HG02798 (cell line): ENCODE measurements at regions not wholly inside any gene's neighbourhood (a gene's known extent, or its start where the extent isn't known, plus 50 kb on each side); places are given as distances from the start of the nearest gene placed in this dataset.

ENCODE experiments used
- ATAC-seq: cut with Tn5 transposase; IDR thresholded peaks from one replicate; pipeline ENCODE4 v1.9.1; 2021; ENCODE audit warnings: mild to moderate bottlenecking; ENCODE audit not compliant: unreplicated experiment, poor library complexity

DNA sequence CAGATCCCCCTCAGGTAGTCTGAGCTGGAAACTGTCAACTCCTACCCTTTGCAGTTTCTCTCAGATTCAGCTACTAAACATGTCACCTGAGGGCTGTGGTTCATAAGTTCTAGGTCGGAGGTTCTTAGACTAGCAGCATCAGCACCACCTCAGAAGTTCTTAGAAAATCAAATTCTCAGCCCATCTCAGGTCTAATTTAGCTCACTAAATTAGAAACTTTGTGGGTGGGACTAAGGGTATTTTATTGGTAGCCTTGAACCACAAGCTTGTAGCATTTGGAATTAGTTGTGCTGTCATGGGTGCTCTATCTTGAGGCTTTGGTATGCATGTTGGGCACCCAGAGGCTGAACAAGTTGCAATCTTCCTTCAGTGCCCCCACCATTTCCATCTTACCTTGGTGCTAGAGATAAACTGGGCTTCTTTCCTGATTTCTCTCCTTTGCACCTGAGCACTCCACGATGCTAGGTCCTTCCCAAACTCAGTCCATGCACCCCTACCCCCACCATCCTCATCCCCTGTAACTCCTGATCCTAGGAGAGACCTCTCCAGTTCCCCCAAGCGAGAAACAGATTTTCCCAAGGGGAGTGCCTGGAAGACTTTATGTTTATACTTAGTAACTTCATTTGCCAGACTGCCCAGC, 54.2 kb downstream of the S1PR1 start:
- no peak for ATAC-seq

GRCh38 chr1:101291562-101292380, 55.0 kb downstream of the S1PR1 start:
- ATAC-seq, result peak; percentile 26

DNA sequence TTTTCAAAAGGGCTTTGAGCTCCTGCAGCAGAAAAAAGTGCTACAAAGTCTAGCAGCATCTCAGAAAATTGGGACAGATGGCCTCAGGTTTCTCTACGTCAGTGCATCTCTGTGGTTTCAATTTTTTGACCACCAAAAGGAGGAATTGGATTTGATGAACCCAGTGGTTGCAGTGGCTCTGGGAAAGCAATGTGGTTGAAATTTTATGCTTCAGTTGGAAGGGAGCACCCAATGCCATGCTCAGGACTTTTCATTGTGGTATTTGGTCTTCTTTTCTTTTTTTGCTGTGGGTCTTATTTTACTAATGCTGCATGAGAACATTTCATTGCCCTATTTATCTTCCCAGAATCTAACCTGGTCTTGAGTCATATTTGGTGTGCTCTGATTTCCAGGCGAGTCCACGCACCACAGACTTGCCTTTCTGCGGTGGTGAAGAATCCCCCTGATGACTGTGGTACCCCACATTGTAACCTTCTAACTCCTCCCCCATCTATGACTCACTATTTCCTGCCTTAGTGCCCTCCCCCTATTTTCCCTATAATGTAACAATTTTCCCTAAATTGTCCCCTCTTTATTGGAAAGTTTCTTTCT, 56.7 kb downstream of the S1PR1 start:
- ATAC-seq, result peak; percentile 55

DNA sequence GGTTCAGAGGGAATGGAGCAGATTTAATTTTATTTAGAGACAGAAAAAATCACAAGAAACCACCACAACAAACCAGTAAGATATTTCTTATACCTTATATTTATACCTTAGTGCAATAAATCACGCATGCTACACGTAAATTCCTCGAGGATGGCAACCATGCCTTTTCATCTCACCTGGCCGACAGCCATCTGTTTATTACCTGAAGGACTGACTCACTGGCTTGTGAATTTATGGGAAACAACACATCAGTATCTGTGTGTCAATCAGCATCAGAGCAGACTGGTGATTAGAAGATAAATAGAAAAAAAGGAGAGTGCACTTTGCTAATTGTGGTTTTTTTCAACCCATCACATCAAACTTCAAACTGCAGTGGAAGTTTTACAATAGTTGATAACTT, 58.4 kb downstream of the S1PR1 start:
- ATAC-seq, result no peak

DNA sequence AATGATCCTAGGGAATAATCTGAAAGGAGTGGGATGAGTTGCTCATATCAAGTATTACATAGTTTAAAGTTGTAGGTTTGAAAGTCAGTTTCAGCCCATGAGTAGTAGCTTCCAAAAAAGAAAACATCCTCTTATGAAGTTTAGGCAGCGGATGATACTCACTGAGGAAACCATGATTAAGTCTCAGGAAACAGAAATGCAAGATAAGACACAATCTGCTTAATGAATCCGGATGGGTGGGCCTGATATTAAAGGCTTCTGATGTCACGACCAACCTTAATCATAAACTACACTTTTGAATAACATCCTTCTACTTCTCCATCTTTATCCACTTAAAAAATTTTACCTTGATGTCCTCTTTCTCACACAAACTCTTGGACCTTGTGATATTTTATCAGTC, 61.8 kb downstream of the S1PR1 start:
- ATAC-seq, result no peak

GRCh38 chr1:101299141-101299540, 62.3 kb downstream of the S1PR1 start:
- no peak for ATAC-seq

DNA sequence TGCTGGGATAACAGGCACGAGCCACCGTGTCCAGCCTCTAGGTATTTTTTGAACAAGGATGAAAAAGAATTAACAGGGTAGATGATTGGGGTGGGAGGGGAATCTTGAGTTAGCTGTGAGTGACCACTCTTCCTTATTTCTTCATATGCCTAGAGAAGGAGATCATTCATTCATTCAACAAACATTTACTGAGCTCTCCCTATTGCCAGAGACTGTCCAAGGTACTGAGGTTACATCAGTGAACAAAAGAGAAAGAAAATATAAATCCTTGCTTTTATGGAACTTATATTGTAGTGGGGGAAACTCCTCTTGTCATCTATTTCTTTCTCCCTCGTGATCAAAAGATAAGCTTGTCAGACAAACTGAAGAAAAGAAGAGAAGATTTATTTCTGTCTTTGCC, 62.9 kb downstream of the S1PR1 start:
- ATAC-seq, result no peak

DNA sequence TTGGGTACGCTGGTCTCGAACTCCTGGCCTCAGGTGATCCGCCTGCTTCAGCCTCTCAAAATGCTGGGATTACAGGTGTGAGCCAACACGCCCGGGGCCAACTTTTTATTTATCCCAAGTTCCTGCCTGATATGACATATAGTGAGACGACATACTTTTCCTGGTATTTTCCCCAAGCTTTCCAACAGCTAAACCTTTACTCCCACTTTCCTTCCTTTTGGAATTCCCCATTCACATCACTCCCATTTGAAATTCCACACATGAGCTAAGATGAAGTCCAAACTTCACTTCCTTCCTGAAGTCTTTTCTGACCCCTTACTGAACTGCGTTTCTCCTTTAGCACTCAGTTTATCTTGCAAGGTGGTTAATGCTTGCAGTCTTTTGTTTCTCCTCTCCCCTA, 64.1 kb downstream of the S1PR1 start:
- no peak for ATAC-seq

DNA sequence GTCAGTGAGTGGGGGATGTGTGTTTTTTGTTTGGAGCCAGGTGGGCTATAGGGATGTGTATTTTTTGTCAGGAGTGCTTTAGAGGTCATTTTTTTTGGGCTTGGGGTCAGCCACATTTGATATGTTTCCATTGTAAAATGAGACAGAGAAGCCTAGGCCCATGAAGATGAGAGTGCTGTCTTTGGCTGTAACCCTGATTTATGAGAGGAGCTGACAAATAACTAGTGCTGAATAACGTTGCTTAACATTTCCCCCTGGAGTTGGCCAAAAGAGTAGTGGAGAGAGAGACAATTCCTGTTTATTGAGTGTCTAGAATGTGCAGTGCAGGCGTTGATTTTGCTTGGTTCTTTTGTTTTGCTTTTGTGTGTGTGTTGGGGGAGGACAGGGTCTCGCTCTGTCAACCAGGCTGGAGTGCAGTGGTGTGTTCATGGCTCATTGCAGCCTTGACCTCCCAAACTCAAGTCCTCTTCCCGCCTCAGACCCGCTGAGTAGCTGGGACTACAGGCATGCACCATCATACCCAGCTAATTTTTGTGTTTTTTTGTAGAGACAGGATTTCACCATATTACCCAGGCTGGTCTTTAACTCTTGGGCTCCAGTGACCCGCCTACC, 64.7 kb downstream of the S1PR1 start:
- ATAC-seq, result no peak

- ATAC-seq, result no peak
Observed at GRCh38 chr1:101302831-101303511, 66.2 kb downstream of the S1PR1 start.

GRCh38 chr1:101307985-101308689, 71.3 kb downstream of the S1PR1 start:
- ATAC-seq, result no peak

- ATAC-seq, result peak; percentile 19
Observed at GRCh38 chr1:101308935-101309333, 72.1 kb downstream of the S1PR1 start.

GRCh38 chr1:101309334-101310311, 72.8 kb downstream of the S1PR1 start:
- ATAC-seq, result peak; percentile 42

DNA sequence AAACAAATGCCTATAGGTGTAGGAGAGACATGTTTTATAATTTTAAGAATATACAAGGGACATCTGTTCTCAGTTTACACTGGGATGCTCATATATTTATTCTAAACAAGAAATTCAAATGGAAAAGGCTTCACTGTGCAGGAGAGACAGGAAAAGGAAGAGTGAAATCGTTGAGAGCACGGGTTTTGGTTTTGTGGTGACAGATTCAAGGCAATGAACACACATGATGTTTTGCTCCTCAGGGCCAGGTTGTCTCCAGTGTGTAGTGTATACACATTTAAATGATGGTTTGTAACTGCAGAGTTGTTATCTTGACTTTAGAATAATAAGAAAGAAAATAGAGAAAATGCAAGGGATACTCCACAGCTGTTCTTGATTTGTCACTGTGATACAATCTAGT, 73.7 kb downstream of the S1PR1 start:
- no peak for ATAC-seq

GRCh38 chr1:101311146-101311920, 74.5 kb downstream of the S1PR1 start:
- no peak for ATAC-seq

- peak; percentile 33 for ATAC-seq
Observed at GRCh38 chr1:101312147-101312546, 75.3 kb downstream of the S1PR1 start.

DNA sequence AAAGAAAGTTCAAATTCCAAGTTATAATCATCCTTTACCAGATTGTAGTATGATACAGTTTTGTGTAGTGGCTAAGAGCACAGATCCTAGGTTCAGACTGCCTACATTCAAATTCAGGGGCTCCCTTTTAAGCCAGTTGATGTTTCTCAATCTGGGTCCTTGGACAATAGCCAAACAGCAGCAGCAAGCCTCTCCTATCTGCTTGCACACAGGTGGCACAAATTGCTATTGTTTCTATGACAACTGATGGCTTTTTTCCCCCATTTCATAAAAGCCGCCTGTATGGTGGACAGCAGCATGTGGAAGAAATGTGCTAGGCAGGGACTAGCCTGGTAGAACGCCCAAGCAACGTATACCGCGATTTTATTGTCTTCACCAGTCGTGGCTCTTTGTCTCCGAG, 76.5 kb downstream of the S1PR1 start:
- ATAC-seq, result no peak

DNA sequence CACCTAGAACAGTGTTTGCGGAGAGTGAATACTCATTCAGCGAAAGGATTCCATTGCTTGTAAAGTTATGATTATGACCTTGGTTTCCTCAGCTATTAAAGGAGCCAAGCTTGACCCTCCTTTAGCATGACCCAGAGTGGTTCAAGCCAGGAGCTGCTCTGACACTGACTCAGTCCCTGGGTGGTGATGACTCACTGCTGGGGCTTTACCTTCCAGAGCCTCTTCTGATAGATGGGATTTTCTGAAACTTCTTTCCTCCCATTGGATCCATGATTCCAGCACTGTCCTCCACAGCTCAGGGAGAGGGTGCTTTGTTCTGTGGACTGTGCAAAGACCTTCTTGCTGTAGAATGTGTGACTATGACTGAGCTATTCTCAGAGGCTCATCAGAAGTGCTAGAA, 77.4 kb downstream of the S1PR1 start:
- ATAC-seq, result peak; percentile 40
